HEK293 (cell line): ENCODE measurements at regions not wholly inside any gene's neighbourhood (a gene's known extent, or its start where the extent isn't known, plus 50 kb on each side); places are given as distances from the start of the nearest gene placed in this dataset.
A peak's percentile ranks its signal among the peaks of the same experiment; 100 is the strongest.
"Not testable (repeated sequence)": the region's sequence is repeated elsewhere in the genome, so short reads cannot be mapped to it uniquely, and the experiment has no call there.

ENCODE experiments used
- CTCF ChIA-PET: fragments of 350-600 bp; formaldehyde crosslinking; extraction: SDS; loops from one replicate; lab custom pipeline; 2021; ENCODE audit warnings: antibody characterized with exemption; lab: Yijun Ruan, JAX
- POLR2A ChIA-PET: fragments of 300-600 bp; formaldehyde crosslinking; extraction: SDS; loops from one replicate; lab custom pipeline; 2020; ENCODE audit warnings: antibody characterized with exemption, inconsistent platforms; lab: Yijun Ruan, JAX
- H3K27ac ChIP-seq: fragments of 200-500 bp; sonication (Bioruptor generic); 2 replicates; pipeline ENCODE4 v1.5.1; 2014; ENCODE audit warnings: low read depth, low read length, control low read depth, inconsistent platforms; ENCODE audit errors: extremely low read depth
- H3K36me3 ChIP-seq, 2 experiments: fragments of 200-500 bp in 1 of 2; sonication (Bioruptor generic) in 1 of 2; 1 replicate in 1 of 2; 2 replicates in 1 of 2; pipeline ENCODE4 v1.5.1; 2014 to 2017; ENCODE audit warnings: inconsistent platforms in 2 of 2, low read length in 2 of 2; ENCODE audit not compliant: control insufficient read depth in 2 of 2, insufficient read depth in 1 of 2
- H3K4me1 ChIP-seq: fragments of 200-500 bp; sonication (Bioruptor generic); 2 replicates; pipeline ENCODE4 v1.5.1; 2014; ENCODE audit warnings: mild to moderate bottlenecking, low read length, inconsistent platforms; ENCODE audit not compliant: control insufficient read depth, insufficient read depth
- H3K4me3 ChIP-seq: 2 replicates; pipeline ENCODE4 v1.5.1; 2011; ENCODE audit warnings: low read depth, mild to moderate bottlenecking, control low read depth, low read length, moderate library complexity
- H3K9me3 ChIP-seq: fragments of 200-500 bp; sonication (Bioruptor generic); 2 replicates; pipeline ENCODE4 v1.5.1; 2014; ENCODE audit warnings: low read depth, low read length, inconsistent platforms; ENCODE audit not compliant: control insufficient read depth, insufficient read depth
- ELK4 ChIP-seq: IDR thresholded peaks from 2 replicates; pipeline ENCODE4 v1.6.1; 2011; ENCODE audit warnings: mild to moderate bottlenecking, low read depth, low read length, borderline replicate concordance
- GLIS2 ChIP-seq: fragments of 450-650 bp; formaldehyde crosslinking; IDR thresholded peaks from 2 replicates; pipeline ENCODE4 v1.5.1; 2016; ENCODE audit warnings: missing biosample characterization, missing genetic modification characterization
- ZNF148 ChIP-seq: fragments of 450-650 bp; formaldehyde crosslinking; IDR thresholded peaks from 2 replicates; pipeline ENCODE4 v1.5.0; 2017; ENCODE audit warnings: missing biosample characterization, missing genetic modification characterization, borderline replicate concordance

DNA sequence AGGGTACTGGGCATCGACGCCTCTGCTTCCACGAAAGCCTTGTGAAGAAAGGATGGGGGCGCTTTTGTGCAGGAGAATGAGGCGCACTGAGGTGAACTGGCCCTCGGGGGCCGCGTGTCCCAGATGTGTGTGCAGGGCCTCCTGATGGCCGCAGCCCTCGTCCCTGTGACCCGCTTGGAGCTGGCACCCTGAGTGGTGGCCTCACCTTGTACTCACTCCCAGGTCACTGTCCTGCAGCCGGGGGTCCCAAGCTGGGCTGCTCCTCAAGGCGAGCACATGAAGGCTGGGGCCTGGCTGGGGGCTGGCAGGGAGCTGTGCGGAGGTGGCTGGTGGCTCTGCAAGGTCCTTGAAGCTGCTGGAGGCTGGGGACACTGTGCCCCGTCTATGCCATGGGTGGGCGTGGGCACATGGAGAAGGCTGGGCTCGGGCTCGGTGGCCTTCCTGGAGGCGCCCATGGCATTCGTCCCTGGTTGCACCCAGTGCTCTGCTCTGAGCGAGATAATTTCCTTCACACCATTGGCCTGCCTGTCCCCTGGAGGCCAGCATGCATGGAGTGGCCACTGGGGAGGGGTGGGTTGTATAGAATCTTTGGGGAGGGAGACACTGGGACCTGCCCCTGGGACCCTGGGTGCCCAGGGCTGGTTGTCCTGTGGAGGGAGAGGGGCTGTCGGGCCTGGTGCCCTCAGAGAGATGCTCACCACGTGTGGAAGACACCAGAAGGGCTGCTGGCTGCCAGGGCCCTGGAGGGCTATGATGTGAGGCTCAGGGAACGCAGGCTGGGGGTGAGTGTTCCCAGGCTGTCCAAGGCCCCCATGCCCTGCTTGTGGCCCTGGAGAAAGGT lies 79.3 kb downstream of the TMEM121 start:
- POLR2A ChIA-PET, result no interaction called here
- no peaks in the 10 kb centered on the region for H3K9me3 ChIP-seq
- no peak overlapping the region for H3K27ac ChIP-seq
- TF ChIP-seq ELK4, result no peak
- TF ChIP-seq GLIS2 (tag by site-specific recombination), result peak; percentile 38
- TF ChIP-seq ZNF148 (tag by site-specific recombination), result no peak
- no peaks in the 10 kb centered on the region for H3K4me1 ChIP-seq
- no peak overlapping the region for H3K4me3 ChIP-seq
- CTCF ChIA-PET, result no interaction called here
- no peaks in the 10 kb centered on the region for H3K36me3 ChIP-seq

DNA sequence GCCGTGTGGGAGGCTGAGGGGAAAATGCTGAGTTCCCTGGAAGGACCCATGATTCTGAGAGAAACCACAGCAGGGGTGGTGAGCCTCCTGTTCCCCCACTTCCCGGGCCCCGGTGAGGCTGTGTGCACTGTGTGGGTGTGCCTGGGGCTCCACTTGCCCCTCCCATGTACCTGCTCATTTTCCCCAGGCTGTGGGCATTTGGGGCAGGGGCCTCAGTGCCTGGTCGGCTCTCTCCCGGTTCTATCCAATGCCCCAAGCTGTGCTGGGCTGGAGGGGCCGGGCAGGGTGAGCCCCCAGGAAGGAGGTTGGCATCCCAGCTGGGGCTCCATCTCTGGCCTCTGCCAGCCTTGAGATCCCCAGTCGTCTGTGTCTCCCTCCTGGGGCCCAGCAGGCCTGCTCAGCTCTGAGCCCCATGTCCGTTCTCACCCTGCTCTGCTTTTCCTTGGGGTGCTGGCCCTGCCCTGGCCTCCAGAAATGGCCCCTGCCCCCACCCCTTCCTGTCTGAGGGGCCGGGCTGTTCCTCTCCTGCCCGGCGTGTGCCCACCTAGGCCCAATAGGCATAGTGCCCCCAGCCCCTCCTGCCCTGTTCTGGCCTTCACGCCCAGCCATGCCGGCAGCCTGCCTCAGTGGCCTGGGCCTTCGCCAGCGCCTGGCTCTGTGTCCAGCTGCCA lies 80.1 kb downstream of the TMEM121 start:
- H3K4me1 ChIP-seq, CTCF ChIA-PET: not testable (repeated sequence)

GRCh38 chr14:105607025-105607424 lies 80.6 kb downstream of the TMEM121 start:
- H3K27ac ChIP-seq, H3K4me1 ChIP-seq, CTCF ChIA-PET, H3K9me3 ChIP-seq, H3K4me3 ChIP-seq, POLR2A ChIA-PET, H3K36me3 ChIP-seq: not testable (repeated sequence)

More for the DNA sequence above, 80.1 kb downstream of the TMEM121 start:
- H3K4me3 ChIP-seq, POLR2A ChIA-PET, H3K36me3 ChIP-seq, H3K9me3 ChIP-seq, H3K27ac ChIP-seq: not testable (repeated sequence)

DNA sequence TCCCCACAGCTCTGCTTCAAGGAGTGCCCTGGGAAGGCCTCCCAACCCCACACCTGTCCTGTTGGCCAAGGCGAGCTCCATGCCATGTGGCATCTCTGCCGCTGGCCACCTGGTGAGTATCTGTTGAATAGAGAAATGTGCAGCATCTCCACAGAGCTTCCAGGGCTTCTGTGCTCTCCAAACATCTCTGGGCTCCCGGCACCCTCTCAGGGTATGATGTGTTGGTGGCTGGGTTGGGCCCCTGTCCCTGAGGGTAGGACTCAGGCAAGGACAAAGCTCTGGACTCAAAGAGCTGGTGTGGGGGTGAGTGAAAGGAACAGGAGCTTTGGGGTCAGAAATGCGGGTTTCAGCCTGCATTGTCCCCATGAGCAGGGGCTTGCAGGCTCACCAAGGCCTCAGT lies 88.6 kb downstream of the TMEM121 start:
- POLR2A ChIA-PET, CTCF ChIA-PET, H3K4me1 ChIP-seq, H3K9me3 ChIP-seq, H3K4me3 ChIP-seq, H3K27ac ChIP-seq, H3K36me3 ChIP-seq: not testable (repeated sequence)

GRCh38 chr14:105615986-105616801 lies 89.8 kb downstream of the TMEM121 start:
- POLR2A ChIA-PET, H3K9me3 ChIP-seq, H3K4me1 ChIP-seq, H3K4me3 ChIP-seq, CTCF ChIA-PET, H3K36me3 ChIP-seq, H3K27ac ChIP-seq: not testable (repeated sequence)
